HepG2 (cell line): ENCODE measurements at regions not wholly inside any gene's neighbourhood (a gene's known extent, or its start where the extent isn't known, plus 50 kb on each side); places are given as distances from the start of the nearest gene placed in this dataset.

ENCODE experiments used
- ADNP ChIP-seq: sonication (generic); formaldehyde crosslinking; IDR thresholded peaks from 2 replicates; pipeline ENCODE4 v1.4.0; 2020; ENCODE audit warnings: missing genetic modification reagents
- GABPB1 ChIP-seq: IDR thresholded peaks from 2 replicates; pipeline ENCODE4 v1.6.1; 2016; ENCODE audit warnings: mild to moderate bottlenecking, missing genetic modification reagents, moderate library complexity, missing compliant biosample characterization
- TCF7L2 ChIP-seq: IDR thresholded peaks from 2 replicates; pipeline ENCODE4 v1.6.1; 2011; ENCODE audit warnings: mild to moderate bottlenecking, low read depth, low read length, moderate library complexity

- TF ChIP-seq TCF7L2, result no peak
- no peak for TF ChIP-seq GABPB1
- no peak for TF ChIP-seq ADNP (CRISPR knock-in tag)
Measured at GRCh38 chr16:63287401-63287800, 1251.2 kb upstream of the CDH8 start.
